GM19239 (cell line): ENCODE measurements at regions not wholly inside any gene's neighbourhood (a gene's known extent, or its start where the extent isn't known, plus 50 kb on each side); places are given as distances from the start of the nearest gene placed in this dataset.
"Not testable (repeated sequence)": the region's sequence is repeated elsewhere in the genome, so short reads cannot be mapped to it uniquely, and the experiment has no call there.

Experiments
- DNase-seq: peaks from one replicate; pipeline ENCODE4 v3.0.0; 2011; ENCODE audit warnings: low spot score; ENCODE audit not compliant: insufficient read length
- FAIRE-seq: peaks from 2 replicates; lab custom pipeline; 2011; peaks lifted over from hg19 to GRCh38; lab: Jason Lieb, UNC

DNA sequence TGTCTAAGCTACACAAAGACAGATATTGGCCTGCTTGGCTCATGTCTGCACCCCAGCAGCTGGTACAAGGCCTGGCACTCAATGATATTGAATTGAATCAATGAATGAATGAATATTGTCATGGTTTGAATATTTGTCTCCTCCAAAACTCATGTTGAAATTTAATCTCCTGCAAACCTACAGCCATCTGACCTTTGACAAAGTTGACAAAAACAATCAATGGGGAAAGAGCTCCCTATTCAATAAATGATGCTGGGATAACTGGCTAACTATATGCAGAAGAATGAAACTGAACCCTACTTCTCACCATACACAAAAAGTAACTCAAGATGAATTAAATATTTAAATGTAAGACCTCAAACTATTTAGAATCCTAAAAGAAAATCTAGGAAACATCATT is 144.7 kb downstream of the CYP26A1 start:
- DNase-seq (no peak), FAIRE-seq (no peak)

DNA sequence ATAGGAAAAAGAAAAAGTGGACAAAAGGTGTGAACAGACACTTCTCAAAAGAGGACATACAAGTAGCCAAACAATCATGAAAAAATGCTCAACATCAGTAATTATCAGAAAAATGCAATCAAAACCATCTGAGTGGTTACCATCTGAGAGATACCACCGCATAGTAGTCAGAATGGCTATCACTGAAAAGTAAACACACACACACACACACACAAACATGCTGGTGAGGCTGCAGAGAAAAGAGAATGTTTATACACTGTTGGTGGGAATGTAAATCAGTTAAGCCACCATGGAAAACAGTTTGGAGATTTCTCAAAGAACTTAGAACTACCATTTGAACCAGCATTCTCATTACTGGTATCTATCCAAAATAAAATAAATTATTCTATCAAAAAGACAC is 145.7 kb downstream of the CYP26A1 start:
- DNase-seq, result no peak
- FAIRE-seq, result no peak

DNA sequence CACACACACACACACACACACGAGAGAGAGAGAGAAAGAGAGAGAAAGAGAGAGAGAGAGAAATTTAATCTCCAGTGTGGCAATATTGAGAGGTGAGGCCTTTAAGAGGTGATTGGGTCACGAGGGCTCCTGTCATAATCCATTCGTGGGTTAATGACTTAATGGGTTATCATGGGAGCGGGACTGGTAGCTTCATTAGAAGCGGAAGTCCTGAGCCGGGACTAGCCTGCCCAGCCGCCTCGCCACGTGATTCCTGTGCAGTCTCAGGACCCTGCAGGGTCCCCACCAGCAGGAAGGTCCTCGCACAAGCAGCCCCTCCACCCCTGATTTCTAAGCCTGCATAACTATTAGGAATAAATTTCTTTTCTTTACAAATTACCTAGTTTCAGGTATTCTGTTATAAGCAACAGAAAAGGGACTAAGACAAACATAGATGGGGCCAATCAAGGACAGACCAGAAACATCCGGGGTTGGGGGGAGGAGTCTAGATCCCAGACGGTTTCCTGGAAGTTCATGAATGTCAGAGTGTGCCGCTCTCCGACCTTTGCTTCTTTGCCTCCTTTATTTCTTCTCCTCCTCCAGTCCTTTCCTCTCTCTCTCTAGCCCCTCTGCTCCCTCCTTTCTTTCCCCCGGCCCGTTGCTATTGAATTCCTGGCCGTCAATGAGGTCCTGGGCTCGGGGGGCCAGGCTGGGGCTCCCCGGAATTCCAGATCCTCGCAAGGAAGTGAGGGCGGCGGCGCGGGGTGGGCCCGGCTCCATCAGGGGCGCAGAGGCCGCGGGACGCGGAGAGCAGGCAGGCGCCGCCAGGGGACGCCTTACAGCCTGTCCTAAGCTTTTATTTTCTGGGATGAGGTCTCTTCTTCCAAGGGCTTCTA is 146.8 kb downstream of the CYP26A1 start:
- FAIRE-seq (no peak), DNase-seq (no peak)

GRCh38 chr10:93221171-93221496 is 147.4 kb downstream of the CYP26A1 start:
- DNase-seq (no peak), FAIRE-seq (no peak)

- FAIRE-seq (no peak), DNase-seq (no peak)
These were observed 147.8 kb downstream of the CYP26A1 start for GRCh38 chr10:93221521-93221920.

GRCh38 chr10:93222211-93222754 is 148.6 kb downstream of the CYP26A1 start:
- DNase-seq (no peak), FAIRE-seq (no peak)

GRCh38 chr10:93222876-93223275 is 149.2 kb downstream of the CYP26A1 start:
- FAIRE-seq, result no peak

DNA sequence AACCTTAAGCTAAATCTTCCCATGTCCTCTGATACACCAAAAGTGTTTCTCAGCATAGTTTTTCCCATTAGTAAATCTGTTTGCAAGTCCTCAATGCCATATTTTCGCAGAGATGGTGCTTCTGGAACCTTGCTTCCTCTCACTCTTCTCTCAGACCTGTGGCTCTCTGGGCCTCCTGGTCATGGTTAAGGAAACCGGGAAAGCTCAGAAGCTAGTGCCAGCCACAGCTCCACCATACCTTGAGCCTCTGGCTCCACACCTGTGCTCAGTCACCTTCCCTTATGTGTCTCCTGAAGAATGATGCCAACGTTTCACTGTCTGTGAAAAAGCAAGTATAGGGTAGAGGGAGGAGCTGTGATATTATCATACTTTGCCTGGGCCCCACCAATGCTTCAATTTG is 149.6 kb downstream of the CYP26A1 start:
- no peak for DNase-seq
- no peak for FAIRE-seq

More at GRCh38 chr10:93222876-93223275, 149.2 kb downstream of the CYP26A1 start:
- no peak for DNase-seq

DNA sequence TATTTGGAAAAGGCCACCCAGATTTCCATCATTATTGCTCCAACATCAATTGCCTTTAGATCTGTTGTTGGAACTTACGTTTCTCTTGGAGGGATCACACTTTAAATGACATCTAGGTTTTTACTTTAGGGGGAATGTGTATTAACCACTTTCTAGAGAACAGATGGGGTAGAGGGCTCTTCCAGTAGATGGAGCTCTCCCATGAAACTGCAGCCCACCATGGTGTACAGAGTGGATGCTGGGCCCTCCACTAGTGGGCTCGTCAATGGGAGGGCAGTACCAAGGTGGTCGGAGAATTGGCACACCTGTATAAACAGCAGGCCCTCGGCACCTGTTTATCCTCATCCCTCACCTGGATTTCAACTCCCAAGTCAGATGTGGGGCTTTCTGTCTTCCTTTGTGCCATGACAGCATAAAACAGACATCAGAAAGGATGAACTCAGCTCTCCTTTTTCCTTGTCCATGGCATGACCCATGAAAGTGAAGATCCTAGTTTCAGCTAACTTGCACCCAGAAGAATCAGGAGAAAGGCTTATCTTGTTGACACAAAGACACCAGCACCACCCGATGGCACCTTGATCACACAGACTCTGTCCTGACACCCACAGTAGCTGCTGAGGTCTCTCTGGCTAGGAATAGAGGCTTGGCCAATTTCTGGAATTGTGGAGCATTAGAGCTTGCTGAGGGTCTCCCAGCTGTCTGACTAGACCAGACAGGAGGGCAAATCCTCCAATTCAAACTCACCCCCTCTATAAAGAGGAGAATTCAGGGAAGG is 150.5 kb downstream of the CYP26A1 start:
- DNase-seq (no peak), FAIRE-seq (peak; percentile 42)

DNA sequence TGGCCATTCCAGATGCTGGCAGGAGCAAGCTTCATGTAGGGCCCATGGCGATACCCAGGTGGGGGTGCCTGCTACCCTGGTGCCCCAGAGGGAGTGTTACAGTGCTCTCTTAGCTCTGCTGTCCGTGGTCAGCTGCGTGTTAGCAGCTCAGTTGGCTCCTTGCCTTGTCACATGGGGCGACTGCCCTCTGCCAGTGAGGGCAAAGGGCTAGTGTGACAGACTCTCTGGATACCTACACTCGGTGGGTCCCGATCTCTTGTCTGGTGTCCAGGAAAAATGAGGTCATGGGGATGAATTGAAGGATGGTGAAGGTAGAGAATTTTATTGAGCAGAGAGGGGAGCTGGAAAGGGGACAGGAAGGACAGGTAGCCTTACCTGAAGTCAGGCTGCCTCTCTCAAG is 152.2 kb downstream of the CYP26A1 start:
- DNase-seq (no peak), FAIRE-seq (no peak)

DNA sequence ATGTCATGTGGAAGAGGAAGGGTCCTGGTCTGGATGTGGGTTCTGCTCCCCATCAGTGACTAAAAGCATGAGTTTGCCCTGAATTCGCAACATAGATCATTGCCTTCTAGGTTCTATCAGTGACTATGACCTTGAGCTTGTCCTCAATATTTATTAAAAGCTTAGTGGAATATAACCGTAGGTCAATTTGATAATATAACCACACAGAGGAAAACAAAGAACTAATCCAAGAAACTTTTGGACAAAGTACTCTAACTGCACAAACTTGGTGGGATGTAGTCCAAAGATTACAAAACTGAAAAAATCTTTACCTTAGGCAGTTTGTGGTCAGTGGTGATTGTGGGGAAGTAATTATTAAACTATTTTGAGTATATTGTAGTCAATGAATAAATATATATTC is 152.9 kb downstream of the CYP26A1 start:
- no peak for FAIRE-seq

DNA sequence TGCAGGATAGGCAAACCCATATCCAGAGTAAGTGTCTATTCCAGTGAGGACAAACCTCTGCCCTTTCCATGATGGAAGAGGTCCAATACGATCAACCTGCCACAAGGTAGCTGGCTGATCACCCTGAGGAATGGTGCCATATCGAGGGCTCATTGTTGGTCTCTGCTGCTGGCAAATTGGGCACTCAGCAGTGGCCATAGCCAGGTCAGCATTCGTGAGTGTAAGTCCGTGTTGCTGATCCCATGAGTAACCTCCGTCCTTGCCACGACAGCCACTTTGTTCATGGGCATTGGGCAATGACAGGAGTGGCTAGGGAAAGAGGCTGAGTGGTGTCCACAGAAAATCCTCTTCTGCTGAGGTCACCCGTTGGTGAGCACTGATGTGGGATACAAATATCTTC is 156.9 kb downstream of the CYP26A1 start:
- not testable (repeated sequence) for FAIRE-seq, DNase-seq

More for the DNA sequence above, 152.9 kb downstream of the CYP26A1 start:
- DNase-seq, result no peak

DNA sequence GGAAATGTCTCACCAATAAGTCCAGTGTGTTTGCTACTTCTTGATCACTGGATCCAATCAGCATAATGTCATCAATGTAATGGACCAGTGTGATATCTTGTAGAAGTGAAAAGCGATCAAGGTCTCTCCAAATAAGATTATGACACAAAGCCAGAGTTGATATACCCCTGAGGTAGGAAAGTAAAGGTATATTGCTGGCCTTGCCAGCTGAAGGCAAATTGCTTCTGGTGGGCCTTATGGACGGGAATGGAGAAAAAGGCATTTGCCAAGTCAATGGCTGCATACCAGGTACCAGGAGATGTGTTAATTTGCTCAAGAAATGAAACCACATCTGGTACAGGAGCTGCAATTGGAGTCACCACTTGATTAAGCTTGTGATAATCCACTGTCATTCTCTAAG is 158.5 kb downstream of the CYP26A1 start:
- DNase-seq, FAIRE-seq: not testable (repeated sequence)

GRCh38 chr10:93234940-93235339 is 161.2 kb downstream of the CYP26A1 start:
- DNase-seq, FAIRE-seq: not testable (repeated sequence)

GRCh38 chr10:93235686-93236085 is 162.0 kb downstream of the CYP26A1 start:
- FAIRE-seq, result no peak
- DNase-seq, result no peak

GRCh38 chr10:93236393-93237040 is 162.8 kb downstream of the CYP26A1 start:
- FAIRE-seq (no peak), DNase-seq (no peak)

DNA sequence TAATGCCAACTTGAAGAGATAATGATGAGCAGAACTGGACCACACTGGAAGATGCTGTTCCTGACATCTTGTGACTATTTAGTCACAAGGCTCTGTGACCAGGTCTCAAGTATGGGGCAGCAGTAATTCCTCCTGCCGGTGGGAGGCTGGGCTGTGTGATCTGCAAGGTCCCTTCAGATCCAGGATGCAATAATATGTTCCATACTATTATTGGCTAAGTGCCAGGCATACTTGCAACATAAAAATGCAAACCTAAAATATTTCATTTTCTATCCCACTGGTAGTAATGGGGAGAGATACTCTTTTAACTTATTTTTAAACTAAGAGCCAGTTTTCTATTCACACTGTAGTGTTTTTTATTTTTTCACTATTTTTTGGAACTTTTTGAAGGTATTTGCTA is 171.5 kb downstream of the CYP26A1 start:
- no peak for FAIRE-seq
- DNase-seq, result no peak

- FAIRE-seq (no peak), DNase-seq (no peak)
These were observed 172.1 kb downstream of the CYP26A1 start for GRCh38 chr10:93245779-93246178.

- FAIRE-seq (no peak), DNase-seq (no peak)
These were observed 175.0 kb downstream of the CYP26A1 start for GRCh38 chr10:93248583-93249227.

GRCh38 chr10:93250010-93250409 is 176.3 kb downstream of the CYP26A1 start:
- DNase-seq, result no peak
- no peak for FAIRE-seq
